BJ (cell line): ENCODE measurements at regions not wholly inside any gene's neighbourhood (a gene's known extent, or its start where the extent isn't known, plus 50 kb on each side); places are given as distances from the start of the nearest gene placed in this dataset.

ENCODE experiments used
- CTCF ChIA-PET: fragments of 350-600 bp; formaldehyde crosslinking; extraction: SDS; loops from one replicate; lab custom pipeline; 2021; ENCODE audit warnings: antibody characterized with exemption, inconsistent platforms; lab: Yijun Ruan, JAX
- POLR2A ChIA-PET: fragments of 300-600 bp; sonication (Branson Sonifier 250); formaldehyde crosslinking; extraction: SDS; loops from one replicate; lab custom pipeline; 2021; ENCODE audit warnings: antibody characterized with exemption; lab: Charles Lee
- DNase-seq: peaks from one replicate; pipeline ENCODE4 v3.0.0-alpha.2; 2011; ENCODE audit warnings: low read depth
- H3K27me3 ChIP-seq: 2 replicates; pipeline ENCODE4 v1.6.0; 2011; ENCODE audit warnings: low read length; ENCODE audit not compliant: control insufficient read depth, insufficient read depth
- H3K36me3 ChIP-seq: 2 replicates; pipeline ENCODE4 v1.5.1; 2011; ENCODE audit warnings: low read length; ENCODE audit not compliant: control insufficient read depth, insufficient read depth
- H3K4me3 ChIP-seq: 2 replicates; pipeline ENCODE4 v1.5.1; 2011; ENCODE audit warnings: low read depth, mild to moderate bottlenecking, control low read depth, low read length
- TF ChIP-seq, protein P1 (sequence below): IDR thresholded peaks from 2 replicates; pipeline ENCODE4 v1.5.1; 2011; ENCODE audit warnings: low read depth, mild to moderate bottlenecking, control low read depth, inconsistent platforms, low read length, moderate library complexity; ENCODE audit not compliant: insufficient read depth

DNA sequence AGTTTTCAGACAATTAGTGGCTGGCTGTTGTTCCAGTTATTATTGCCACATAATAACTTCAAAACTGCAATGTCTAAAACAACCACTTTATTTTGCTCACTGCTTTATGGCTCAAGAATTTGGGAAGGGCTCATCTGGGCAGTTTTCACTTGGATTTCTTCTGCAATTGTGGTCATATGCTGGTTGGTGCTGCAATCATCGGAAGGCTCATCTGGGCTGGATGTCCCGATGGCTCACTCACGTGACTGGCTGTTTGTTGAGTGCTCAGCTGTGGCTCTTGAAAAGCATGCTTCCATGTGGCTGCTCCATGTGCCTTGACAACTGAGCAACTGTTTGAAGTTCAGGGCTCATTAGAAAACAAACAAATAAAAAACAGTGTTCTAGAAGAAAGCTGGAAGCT, 1032.5 kb downstream of the DTWD2 start:
- POLR2A ChIA-PET: no interaction called here
- Histone ChIP-seq H3K27me3 (no peaks in the 10 kb centered on the region), H3K36me3 (no peaks in the 10 kb centered on the region), H3K4me3 (no peak overlapping the region)
- no peak for DNase-seq
- CTCF ChIA-PET: no interaction called here
- TF ChIP-seq, protein P1, sequence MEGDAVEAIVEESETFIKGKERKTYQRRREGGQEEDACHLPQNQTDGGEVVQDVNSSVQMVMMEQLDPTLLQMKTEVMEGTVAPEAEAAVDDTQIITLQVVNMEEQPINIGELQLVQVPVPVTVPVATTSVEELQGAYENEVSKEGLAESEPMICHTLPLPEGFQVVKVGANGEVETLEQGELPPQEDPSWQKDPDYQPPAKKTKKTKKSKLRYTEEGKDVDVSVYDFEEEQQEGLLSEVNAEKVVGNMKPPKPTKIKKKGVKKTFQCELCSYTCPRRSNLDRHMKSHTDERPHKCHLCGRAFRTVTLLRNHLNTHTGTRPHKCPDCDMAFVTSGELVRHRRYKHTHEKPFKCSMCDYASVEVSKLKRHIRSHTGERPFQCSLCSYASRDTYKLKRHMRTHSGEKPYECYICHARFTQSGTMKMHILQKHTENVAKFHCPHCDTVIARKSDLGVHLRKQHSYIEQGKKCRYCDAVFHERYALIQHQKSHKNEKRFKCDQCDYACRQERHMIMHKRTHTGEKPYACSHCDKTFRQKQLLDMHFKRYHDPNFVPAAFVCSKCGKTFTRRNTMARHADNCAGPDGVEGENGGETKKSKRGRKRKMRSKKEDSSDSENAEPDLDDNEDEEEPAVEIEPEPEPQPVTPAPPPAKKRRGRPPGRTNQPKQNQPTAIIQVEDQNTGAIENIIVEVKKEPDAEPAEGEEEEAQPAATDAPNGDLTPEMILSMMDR: no peak

DNA sequence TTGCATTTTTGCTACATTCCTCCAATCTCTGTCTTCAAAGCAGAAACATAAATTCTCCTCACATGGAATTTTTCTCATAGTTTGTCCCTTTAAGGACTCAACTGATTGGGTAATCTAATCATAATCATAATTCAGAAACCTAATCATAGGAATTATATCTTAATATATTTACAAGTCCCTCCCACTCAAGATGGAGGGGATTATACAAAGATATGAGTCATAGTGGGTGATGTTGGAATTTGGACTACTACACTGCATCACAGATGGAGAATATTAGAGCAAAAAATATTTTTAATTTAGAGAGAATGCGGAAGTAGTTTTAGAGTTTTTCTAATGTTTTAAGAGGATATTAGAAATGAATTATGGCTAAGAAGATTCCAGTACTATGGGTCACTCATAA, 1034.0 kb downstream of the DTWD2 start:
- Histone ChIP-seq H3K4me3 (no peak overlapping the region), H3K36me3 (no peaks in the 10 kb centered on the region), H3K27me3 (no peaks in the 10 kb centered on the region)
- TF ChIP-seq, protein P1: no peak
- DNase-seq: no peak
- ChIA-PET CTCF (no interaction called here), POLR2A (no interaction called here)

DNA sequence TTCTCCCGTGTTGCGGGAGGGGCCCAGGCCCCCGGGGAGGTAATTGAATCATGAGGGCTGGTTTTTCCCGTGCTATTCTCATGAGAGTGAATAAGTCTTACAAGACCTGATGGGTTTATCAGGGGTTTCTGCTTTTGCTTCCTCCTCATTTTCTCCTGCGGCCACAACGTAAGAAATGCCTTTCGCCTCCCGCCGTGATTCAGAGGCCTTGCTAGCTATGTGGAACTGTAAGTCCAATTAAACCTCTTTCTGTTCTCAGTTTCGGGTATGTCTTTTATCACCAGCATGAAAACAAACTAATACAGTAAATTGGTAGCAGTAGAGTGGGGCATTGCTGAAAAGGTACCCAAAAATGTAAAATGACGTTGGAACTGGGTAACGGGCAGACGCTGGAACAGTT, 1035.1 kb downstream of the DTWD2 start:
- no peak for DNase-seq
- ChIA-PET CTCF (no interaction called here), POLR2A (no interaction called here)
- Histone ChIP-seq H3K4me3 (no peak overlapping the region), H3K36me3 (no peaks in the 10 kb centered on the region), H3K27me3 (no peaks in the 10 kb centered on the region)
- TF ChIP-seq, protein P1: no peak

DNA sequence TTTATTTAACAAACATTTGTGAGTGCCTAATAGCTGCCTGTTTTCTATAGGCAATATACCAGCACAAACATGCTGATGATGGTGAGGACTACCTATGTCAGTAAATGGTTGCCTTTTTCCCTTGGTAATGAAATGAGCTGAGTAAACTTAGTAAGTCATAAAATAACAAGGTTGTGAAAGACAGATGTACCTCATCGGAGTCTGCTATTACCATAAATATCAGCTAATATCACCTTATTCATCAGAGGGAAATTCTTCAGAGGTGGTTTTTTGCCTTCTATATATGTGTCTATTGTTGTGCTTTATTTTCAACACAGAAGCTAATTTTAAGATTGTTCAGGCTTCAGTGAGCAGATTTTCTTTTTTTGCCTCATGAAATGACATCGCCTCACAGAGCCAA, 1040.5 kb downstream of the DTWD2 start:
- CTCF ChIA-PET: interaction anchor here (0.6 to 1.0 kb wide), 2 partner anchors 27 to 89 kb away, joined by 3 to 4 read pairs; no protein-coding TSS in a partner anchor
- H3K36me3 ChIP-seq: no peaks in the 10 kb centered on the region
- TF ChIP-seq, protein P1: no peak

DNA sequence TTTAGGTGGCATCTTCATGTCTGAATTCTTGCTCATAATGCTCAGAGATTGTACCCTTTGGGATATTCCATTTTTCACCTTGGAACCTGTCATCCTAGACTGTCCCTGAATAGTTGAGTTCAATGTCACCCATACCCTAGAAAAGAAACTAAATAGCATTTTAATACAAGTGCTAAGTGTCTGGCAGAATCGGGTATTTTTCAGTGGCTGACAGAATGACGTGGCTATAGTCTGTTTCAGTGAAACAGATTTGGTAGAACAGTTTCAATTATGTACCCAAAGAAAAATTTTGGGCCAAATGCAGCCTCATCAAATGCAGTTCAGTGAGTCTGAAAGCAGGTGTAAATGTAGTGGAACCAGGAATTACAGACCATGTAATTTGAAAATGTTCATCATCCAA, 1041.2 kb downstream of the DTWD2 start:
- TF ChIP-seq, protein P1: no peak
- H3K27me3 ChIP-seq: no peaks in the 10 kb centered on the region
- ChIA-PET CTCF (interaction anchor here (0.7 to 1.0 kb wide), 2 partner anchors 88 to 846 kb away, joined by 3 read pairs; no protein-coding TSS in a partner anchor), POLR2A (no interaction called here)
- no peak overlapping the region for H3K4me3 ChIP-seq
- no peak for DNase-seq
- no peaks in the 10 kb centered on the region for H3K36me3 ChIP-seq

More for the DNA sequence above, 1040.5 kb downstream of the DTWD2 start:
- no peak overlapping the region for H3K4me3 ChIP-seq
- POLR2A ChIA-PET: no interaction called here
- no peaks in the 10 kb centered on the region for H3K27me3 ChIP-seq
- no peak for DNase-seq
